IPS-20b (cell line): ENCODE measurements at regions not wholly inside any gene's neighbourhood (a gene's known extent, or its start where the extent isn't known, plus 50 kb on each side); places are given as distances from the start of the nearest gene placed in this dataset.
"Not testable (repeated sequence)": the region's sequence is repeated elsewhere in the genome, so short reads cannot be mapped to it uniquely, and the experiment has no call there.

Experiments
- H3K27ac ChIP-seq: one replicate; pipeline ENCODE4 v1.5.1; 2013; ENCODE audit warnings: low read length
- H3K27me3 ChIP-seq: 2 replicates; pipeline ENCODE4 v1.6.1; 2013; ENCODE audit warnings: mild to moderate bottlenecking, low read length, inconsistent platforms; ENCODE audit not compliant: insufficient read depth
- H3K36me3 ChIP-seq: 2 replicates; pipeline ENCODE4 v1.6.1; 2013; ENCODE audit warnings: low read depth, mild to moderate bottlenecking, inconsistent platforms, low read length, moderate library complexity; ENCODE audit not compliant: insufficient read depth
- H3K4me1 ChIP-seq: 2 replicates; pipeline ENCODE4 v1.6.1; 2013; ENCODE audit warnings: mild to moderate bottlenecking, control low read depth, inconsistent platforms, low read length, moderate library complexity; ENCODE audit not compliant: insufficient read depth
- H3K4me3 ChIP-seq: 2 replicates; pipeline ENCODE4 v1.5.1; 2013; ENCODE audit warnings: mild to moderate bottlenecking, low read length, inconsistent platforms
- H3K9ac ChIP-seq: 2 replicates; pipeline ENCODE4 v1.6.1; 2013; ENCODE audit warnings: low read depth, mild to moderate bottlenecking, inconsistent platforms, low read length, moderate library complexity
- H3K9me3 ChIP-seq: 2 replicates; pipeline ENCODE4 v1.6.1; 2013; ENCODE audit warnings: mild to moderate bottlenecking, low read depth, low read length, inconsistent platforms; ENCODE audit not compliant: insufficient read depth

DNA sequence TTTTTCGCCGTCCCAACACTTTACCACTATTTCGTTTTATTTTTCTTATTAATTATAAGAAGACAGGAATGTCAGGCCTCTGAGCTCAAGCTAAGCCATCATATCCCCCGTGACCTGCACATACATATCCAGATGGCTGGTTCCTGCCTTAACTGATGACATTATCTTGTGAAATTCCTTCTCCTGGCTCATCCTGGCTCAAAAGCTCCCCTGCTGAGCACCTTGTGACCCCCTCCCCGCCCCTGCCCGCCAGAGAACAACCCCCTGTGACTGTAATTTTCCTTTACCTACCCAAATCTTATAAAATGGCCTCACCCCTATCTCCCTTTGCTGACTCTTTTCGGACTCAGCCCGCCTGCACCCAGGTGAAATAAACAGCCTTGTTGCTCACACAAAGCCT, 978.9 kb downstream of the EPHA3 start:
- not testable (repeated sequence) for H3K4me3 ChIP-seq, H3K27me3 ChIP-seq, H3K9me3 ChIP-seq, H3K27ac ChIP-seq, H3K9ac ChIP-seq, H3K36me3 ChIP-seq
- peaks cover 19% of the 10 kb centered on the region for H3K4me1 ChIP-seq

DNA sequence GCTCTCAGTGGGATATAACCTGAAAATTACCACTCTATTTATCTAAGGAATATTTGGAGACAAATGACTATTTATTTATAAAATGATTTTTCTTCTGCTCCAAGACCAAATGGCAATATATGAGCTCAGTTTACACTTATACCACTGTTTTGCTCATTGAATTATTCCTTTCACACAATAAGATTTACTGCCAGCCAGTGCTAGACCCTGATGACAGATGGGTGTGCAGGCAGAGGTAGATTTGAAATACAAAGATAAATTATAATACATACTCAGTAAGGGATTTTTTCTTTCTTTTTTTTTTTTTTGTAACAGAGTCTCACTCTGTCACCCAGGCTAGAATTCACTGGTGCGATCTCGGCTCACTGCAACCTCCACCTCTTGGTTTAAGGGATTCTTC, 980.3 kb downstream of the EPHA3 start:
- Histone ChIP-seq H3K27ac (no peak overlapping the region), H3K4me3 (no peak overlapping the region), H3K9me3 (no peaks in the 10 kb centered on the region), H3K27me3 (no peaks in the 10 kb centered on the region), H3K36me3 (no peaks in the 10 kb centered on the region; the same call in 1 of the 2 replicates), H3K4me1 (peaks cover 7% of the 10 kb centered on the region), H3K9ac (no peak overlapping the region)

DNA sequence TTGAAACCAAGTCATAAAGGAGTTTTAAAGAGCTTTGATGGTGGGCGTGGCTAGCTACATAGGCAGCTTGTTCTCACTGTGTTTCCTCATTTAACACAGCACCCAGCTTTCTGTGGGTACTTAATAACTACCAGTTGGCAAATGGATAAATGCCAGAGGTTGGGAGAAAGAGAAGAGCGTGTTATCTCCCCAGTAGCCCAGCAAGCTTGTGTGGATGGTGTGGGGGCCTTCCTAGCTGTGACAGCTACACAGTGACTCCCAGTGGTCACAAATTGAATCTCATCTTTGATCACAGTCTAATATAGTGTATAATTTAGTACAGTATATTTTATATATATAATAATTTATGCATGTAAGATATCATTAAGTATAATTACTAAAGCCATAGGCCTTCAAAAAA, 984.1 kb downstream of the EPHA3 start:
- Histone ChIP-seq H3K9me3 (no peaks in the 10 kb centered on the region), H3K36me3 (no peaks in the 10 kb centered on the region; the same call in 1 of the 2 replicates), H3K4me1 (peaks cover 4% of the 10 kb centered on the region; the same call in 1 of the 2 replicates), H3K27ac (no peak overlapping the region), H3K27me3 (no peaks in the 10 kb centered on the region), H3K4me3 (no peak overlapping the region), H3K9ac (no peak overlapping the region)

DNA sequence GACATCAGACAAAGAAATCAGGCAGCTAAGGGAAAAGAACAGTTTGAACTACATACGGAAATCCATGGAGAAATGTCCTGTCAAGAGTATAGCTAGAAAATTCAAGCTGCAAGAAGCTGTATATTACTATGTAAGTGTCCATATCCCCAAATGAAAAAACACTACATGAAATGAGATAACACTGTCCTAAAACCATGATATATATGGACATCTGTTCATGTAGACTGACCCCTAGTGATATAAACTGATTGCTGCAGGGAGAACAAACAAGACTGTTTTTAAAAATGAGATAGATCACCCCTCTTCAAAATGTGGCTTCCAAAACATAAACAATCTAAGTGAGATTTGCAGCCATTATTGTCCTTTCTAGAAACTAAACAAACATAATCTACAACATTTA, 985.6 kb downstream of the EPHA3 start:
- H3K27me3 ChIP-seq = no peaks in the 10 kb centered on the region
- H3K27ac ChIP-seq = no peak overlapping the region
- no peak overlapping the region for H3K4me3 ChIP-seq
- no peaks in the 10 kb centered on the region for H3K36me3 ChIP-seq
- H3K4me1 ChIP-seq = peaks cover 4% of the 10 kb centered on the region; the same call in 1 of the 2 replicates
- no peaks in the 10 kb centered on the region for H3K9me3 ChIP-seq
- H3K9ac ChIP-seq = no peak overlapping the region

DNA sequence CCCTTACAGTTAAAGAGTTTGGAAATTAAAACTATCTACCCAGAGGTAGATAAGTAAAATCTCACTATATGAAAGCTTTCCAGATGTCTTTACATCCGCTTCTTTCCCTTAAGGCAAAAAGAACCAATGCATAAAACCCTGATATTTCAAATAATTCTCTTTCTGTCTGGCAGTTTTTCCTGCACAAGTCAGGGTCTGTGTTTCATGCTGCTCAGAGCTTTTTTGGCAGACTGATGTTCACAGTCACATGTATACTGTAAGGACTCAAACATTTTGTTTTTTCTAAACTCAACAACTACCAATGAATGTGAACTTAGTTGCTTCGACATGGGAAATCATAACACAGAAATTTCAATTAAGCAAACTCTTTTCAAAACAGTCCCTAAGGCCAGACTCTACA, 988.4 kb downstream of the EPHA3 start:
- no peaks in the 10 kb centered on the region for H3K36me3 ChIP-seq
- H3K27me3 ChIP-seq = no peaks in the 10 kb centered on the region
- H3K4me3 ChIP-seq = no peak overlapping the region
- no peaks in the 10 kb centered on the region for H3K9me3 ChIP-seq
- no peak overlapping the region for H3K9ac ChIP-seq
- no peaks in the 10 kb centered on the region for H3K4me1 ChIP-seq
- no peak overlapping the region for H3K27ac ChIP-seq

DNA sequence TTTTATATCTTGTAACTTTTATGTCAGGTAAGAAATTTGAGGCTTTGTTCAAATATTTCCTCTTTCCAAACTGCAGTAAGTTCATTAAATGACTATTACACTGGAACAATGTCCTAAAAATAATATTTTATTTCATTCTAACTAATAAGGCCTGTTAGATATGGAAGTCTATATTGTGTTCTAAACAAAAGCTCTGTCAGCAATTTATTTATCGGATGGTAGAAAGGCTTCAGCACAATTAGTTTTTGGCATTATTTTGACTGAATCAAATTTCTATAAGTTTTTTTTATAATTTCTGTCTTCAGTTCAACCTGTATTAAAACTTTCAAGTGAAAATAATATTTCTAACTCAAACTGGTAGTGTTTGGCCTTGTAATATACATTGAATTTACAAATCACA, 992.1 kb downstream of the EPHA3 start:
- no peaks in the 10 kb centered on the region for H3K4me1 ChIP-seq
- H3K9ac ChIP-seq = no peak overlapping the region
- H3K36me3 ChIP-seq = no peaks in the 10 kb centered on the region
- H3K27me3 ChIP-seq = no peaks in the 10 kb centered on the region
- H3K4me3 ChIP-seq = no peak overlapping the region
- no peaks in the 10 kb centered on the region for H3K9me3 ChIP-seq
- no peak overlapping the region for H3K27ac ChIP-seq

DNA sequence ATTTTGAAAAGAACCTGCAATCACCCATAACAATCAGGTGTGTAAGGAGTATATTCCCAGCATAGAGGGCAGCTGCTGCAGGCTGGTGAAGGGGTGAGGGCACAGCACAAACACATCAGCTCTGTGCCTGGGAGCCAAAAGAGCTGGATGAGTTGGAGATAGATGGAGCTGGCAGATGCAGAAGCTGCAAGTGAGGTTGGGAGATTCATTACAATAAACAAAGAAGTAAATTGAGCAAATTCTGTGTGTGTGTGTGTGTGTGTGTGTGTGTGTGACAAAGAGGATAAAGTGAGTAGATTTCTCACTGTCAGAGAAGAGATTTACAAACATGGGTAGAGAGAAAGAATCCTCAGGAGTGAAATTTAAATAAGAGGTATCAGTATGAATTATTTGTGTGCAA, 994.7 kb downstream of the EPHA3 start:
- H3K4me1 ChIP-seq = no peaks in the 10 kb centered on the region
- H3K9me3 ChIP-seq = no peaks in the 10 kb centered on the region

DNA sequence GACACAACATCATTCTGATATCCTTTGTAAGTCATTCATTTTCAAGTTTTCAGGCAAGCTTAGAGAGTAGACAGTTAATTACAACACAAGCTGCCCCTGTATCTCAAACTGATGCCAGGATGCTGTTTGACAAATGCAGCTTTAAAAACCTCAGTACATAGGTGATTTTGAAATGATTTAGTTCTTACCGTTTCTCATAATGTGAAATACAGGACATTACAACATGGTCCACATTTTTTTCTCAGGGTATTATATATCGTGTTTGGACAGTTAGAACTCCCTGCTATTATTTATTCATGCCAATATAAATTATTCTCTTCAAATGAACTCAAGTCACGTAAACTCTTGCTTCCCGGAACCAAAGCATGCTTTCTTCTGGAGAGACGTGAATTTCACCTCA, 1013.9 kb downstream of the EPHA3 start:
- peaks cover 10% of the 10 kb centered on the region; the same call in 1 of the 2 replicates for H3K9me3 ChIP-seq
- H3K27ac ChIP-seq = no peak overlapping the region
- no peak overlapping the region for H3K9ac ChIP-seq
- no peaks in the 10 kb centered on the region for H3K36me3 ChIP-seq
- H3K4me1 ChIP-seq = no peaks in the 10 kb centered on the region
- H3K4me3 ChIP-seq = no peak overlapping the region
- H3K27me3 ChIP-seq = no peaks in the 10 kb centered on the region

More for the DNA sequence above, 994.7 kb downstream of the EPHA3 start:
- H3K27ac ChIP-seq = no peak overlapping the region
- no peak overlapping the region for H3K4me3 ChIP-seq
- H3K36me3 ChIP-seq = no peaks in the 10 kb centered on the region
- H3K27me3 ChIP-seq = no peaks in the 10 kb centered on the region
- H3K9ac ChIP-seq = no peak overlapping the region

DNA sequence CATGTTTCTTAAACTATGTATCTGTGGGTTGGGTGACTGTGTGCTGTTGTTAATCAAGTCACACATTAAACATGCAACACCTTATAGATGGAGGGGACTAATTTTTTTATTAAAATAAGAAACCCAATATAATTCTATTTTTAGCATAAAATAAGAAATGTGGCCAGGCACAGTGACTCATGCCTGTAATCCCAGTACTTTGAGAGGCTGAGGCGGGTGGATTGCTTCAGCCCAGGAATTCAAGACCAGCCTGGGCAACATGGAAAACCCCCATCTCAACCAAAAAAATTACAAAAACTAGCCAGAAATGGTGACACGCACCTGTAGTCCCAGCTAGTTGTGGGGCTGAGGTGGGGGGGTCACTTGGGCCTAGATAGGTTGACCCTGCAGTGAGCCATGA, 1021.0 kb downstream of the EPHA3 start:
- H3K9me3 ChIP-seq = peaks cover 9% of the 10 kb centered on the region
- H3K4me3 ChIP-seq = no peak overlapping the region
- no peak overlapping the region for H3K27ac ChIP-seq
- no peaks in the 10 kb centered on the region for H3K4me1 ChIP-seq
- no peak overlapping the region for H3K9ac ChIP-seq
- H3K36me3 ChIP-seq = no peaks in the 10 kb centered on the region
- H3K27me3 ChIP-seq = no peaks in the 10 kb centered on the region

DNA sequence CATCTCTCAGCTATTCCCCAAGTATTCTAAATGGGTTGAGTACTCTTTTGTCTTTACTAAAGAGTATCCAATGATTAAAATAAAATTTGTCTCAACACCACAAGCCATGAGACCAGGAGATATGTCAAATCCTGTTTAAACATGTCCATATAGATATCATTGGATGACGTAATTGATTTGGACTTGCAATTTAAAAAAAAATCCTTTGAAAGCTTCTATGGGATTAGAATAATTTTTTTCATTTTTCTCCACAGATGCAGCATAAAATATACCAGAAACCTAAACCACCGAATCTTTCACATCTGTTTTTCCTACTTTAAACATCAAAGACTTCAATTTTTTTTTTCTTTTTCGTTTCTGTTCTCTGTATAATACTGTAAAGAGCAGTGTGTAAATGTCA, 1022.3 kb downstream of the EPHA3 start:
- H3K27me3 ChIP-seq = no peaks in the 10 kb centered on the region
- H3K4me1 ChIP-seq = no peaks in the 10 kb centered on the region
- no peak overlapping the region for H3K27ac ChIP-seq
- no peak overlapping the region for H3K9ac ChIP-seq
- no peaks in the 10 kb centered on the region for H3K36me3 ChIP-seq
- peaks cover 9% of the 10 kb centered on the region for H3K9me3 ChIP-seq
- H3K4me3 ChIP-seq = no peak overlapping the region

DNA sequence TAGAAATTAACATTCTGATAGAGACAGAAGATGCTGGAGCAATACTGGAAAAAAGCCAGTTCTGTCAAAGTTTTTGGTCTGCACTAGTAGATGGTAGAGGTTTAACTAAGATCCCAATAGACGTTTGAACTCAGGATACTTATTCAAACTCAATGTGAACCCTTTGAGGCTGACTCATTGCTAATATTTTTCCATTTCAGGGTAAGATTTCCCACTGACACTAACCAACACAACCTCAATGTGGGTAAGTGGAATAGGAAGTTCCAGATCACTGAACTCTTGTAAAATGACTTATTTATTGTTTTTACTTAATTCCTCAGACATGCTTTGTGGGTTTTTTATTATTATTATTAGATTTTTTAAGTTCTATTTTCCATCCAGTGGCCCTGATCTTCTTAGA, 1024.8 kb downstream of the EPHA3 start:
- no peaks in the 10 kb centered on the region for H3K27me3 ChIP-seq
- H3K9ac ChIP-seq = no peak overlapping the region
- H3K27ac ChIP-seq = no peak overlapping the region
- no peaks in the 10 kb centered on the region for H3K4me1 ChIP-seq
- peaks cover 2% of the 10 kb centered on the region; the same call in 1 of the 2 replicates for H3K9me3 ChIP-seq
- no peaks in the 10 kb centered on the region for H3K36me3 ChIP-seq
- no peak overlapping the region for H3K4me3 ChIP-seq

DNA sequence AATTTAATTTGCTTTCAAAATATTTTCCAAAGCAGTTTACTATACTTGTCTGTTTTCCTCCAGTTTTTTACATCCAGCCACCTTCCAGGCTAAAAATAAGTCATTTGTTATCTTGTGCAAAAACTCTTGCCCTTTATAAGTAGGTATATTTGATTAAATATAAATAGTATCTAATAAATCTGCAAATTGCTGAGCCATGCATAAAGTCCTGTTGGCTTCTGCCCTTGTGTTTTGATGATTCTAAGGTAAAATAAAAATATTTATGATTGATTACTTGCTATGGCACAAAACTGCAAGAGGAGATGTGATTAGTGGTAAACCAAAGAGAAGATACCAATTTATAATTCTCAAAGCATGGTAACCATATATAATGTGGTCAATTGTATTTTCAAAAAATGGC, 1026.7 kb downstream of the EPHA3 start:
- Histone ChIP-seq H3K36me3 (no peaks in the 10 kb centered on the region), H3K27ac (no peak overlapping the region), H3K4me1 (no peaks in the 10 kb centered on the region), H3K4me3 (no peak overlapping the region), H3K27me3 (no peaks in the 10 kb centered on the region), H3K9ac (no peak overlapping the region), H3K9me3 (no peaks in the 10 kb centered on the region)
